HCT116 (cell line): ENCODE measurements at regions not wholly inside any gene's neighbourhood (a gene's known extent, or its start where the extent isn't known, plus 50 kb on each side); places are given as distances from the start of the nearest gene placed in this dataset.

Experiments
- ATAC-seq: fragments of 200-7000 bp; cut with Tn5 transposase; 2 replicates; pipeline ENCODE4 v1.9.1; 2020; ENCODE audit warnings: mild to moderate bottlenecking, moderate library complexity
- BruUV-seq: library from RNA; stranded (reverse); fragments of 400-500 nt; replicated peaks from 2 replicates; lab custom pipeline; 2021; lab: Mats Ljungman, UMichigan
- CTCF ChIA-PET: fragments of 300-600 bp; sonication (Branson Sonifier 250); formaldehyde crosslinking; loops from one replicate; lab custom pipeline; 2021; ENCODE audit warnings: antibody characterized with exemption; lab: Charles Lee
- POLR2A ChIA-PET: fragments of 300-600, 350-600 bp; sonication (Branson Sonifier 250); formaldehyde crosslinking; loops from one replicate; lab custom pipeline; 2021; ENCODE audit warnings: antibody characterized with exemption; lab: Charles Lee
- RAD21 ChIA-PET, 2 experiments: fragments of 300-600 bp; sonication (Branson Sonifier 250); formaldehyde crosslinking; loops; one replicate each; lab custom pipeline; 2023; ENCODE audit warnings: low total read pairs in 2 of 2; ENCODE audit not compliant: uncharacterized antibody in 2 of 2, unreplicated experiment in 2 of 2, low non-redundant PET in 1 of 2; lab: Charles Lee
- DNase-seq: peaks from one replicate; pipeline ENCODE4 v3.0.0-alpha.2; 2010; ENCODE audit warnings: low read depth, low spot score
- H2AFZ ChIP-seq: fragments of 200-600 bp; shearing (Covaris generic), sonication (generic); 2 replicates; pipeline ENCODE4 v1.6.1; 2017; ENCODE audit warnings: low read depth, mixed run types, mixed read lengths, antibody characterized with exemption, low read length; ENCODE audit not compliant: poor library complexity, severe bottlenecking
- H3K27ac ChIP-seq: 2 replicates; pipeline ENCODE4 v1.5.1; 2012; ENCODE audit warnings: low read depth, low read length
- H3K27me3 ChIP-seq: fragments of 200-600 bp; sonication (generic); 2 replicates; pipeline ENCODE4 v1.6.1; 2016; ENCODE audit warnings: mixed run types, low read length, mixed read lengths; ENCODE audit not compliant: insufficient read depth
- H3K36me3 ChIP-seq, 2 experiments: fragments of 200-500 bp in 1 of 2; fragments of 200-600 bp in 1 of 2; sonication (Bioruptor generic) in 1 of 2; sonication (generic) in 1 of 2; 2 replicates each; pipeline versions ENCODE4 v1.5.1 to v1.6.1; 2014 to 2016; ENCODE audit warnings: low read length in 2 of 2, inconsistent platforms in 1 of 2, mixed read lengths in 1 of 2, mixed run types in 1 of 2; ENCODE audit not compliant: insufficient read depth in 2 of 2, control insufficient read depth in 1 of 2
- H3K4me1 ChIP-seq, 2 experiments: fragments of 200-600 bp in 1 of 2; sonication (generic) in 1 of 2; 2 replicates each; pipeline versions ENCODE4 v1.5.1 to v1.6.1; 2012 to 2017; ENCODE audit warnings: low read length in 2 of 2, inconsistent platforms in 1 of 2, mild to moderate bottlenecking in 1 of 2, mixed read lengths in 1 of 2, mixed run types in 1 of 2, moderate library complexity in 1 of 2; ENCODE audit not compliant: insufficient read depth in 2 of 2, control insufficient read depth in 1 of 2
- H3K4me2 ChIP-seq: fragments of 200-600 bp; sonication (generic); 2 replicates; pipeline ENCODE4 v1.6.1; 2017; ENCODE audit warnings: mixed run types, low read length, mixed read lengths
- H3K4me3 ChIP-seq, 2 experiments: fragments of 200-600 bp in 1 of 2; sonication (generic) in 1 of 2; replicated peaks in 1 of 2; 2 replicates each; pipeline ENCODE4 v1.5.1; 2011 to 2016; ENCODE audit warnings: low read length in 2 of 2, control low read depth in 1 of 2, low read depth in 1 of 2, mild to moderate bottlenecking in 1 of 2, mixed read lengths in 1 of 2, mixed run types in 1 of 2
- H3K79me2 ChIP-seq: fragments of 200-600 bp; sonication (generic); 2 replicates; pipeline ENCODE4 v1.6.1; 2017; ENCODE audit warnings: mild to moderate bottlenecking, mixed run types, low read length, moderate library complexity, mixed read lengths; ENCODE audit not compliant: insufficient read depth
- H3K9ac ChIP-seq: fragments of 200-600 bp; sonication (generic); 2 replicates; pipeline ENCODE4 v1.6.1; 2016; ENCODE audit warnings: low read length, mixed read lengths
- H3K9me2 ChIP-seq: fragments of 200-600 bp; sonication (generic), shearing (Covaris generic); 2 replicates; pipeline ENCODE4 v1.6.1; 2017; ENCODE audit warnings: mixed run types, mild to moderate bottlenecking, moderate library complexity; ENCODE audit not compliant: insufficient read depth
- H3K9me3 ChIP-seq, 2 experiments: fragments of 200-500 bp in 1 of 2; fragments of 200-600 bp in 1 of 2; sonication (Bioruptor generic) in 1 of 2; sonication (generic) in 1 of 2; 2 replicates each; pipeline ENCODE4 v1.6.1; 2014 to 2017; ENCODE audit warnings: low read length in 2 of 2, mixed read lengths in 2 of 2, inconsistent platforms in 1 of 2, low read depth in 1 of 2, mild to moderate bottlenecking in 1 of 2, mixed run types in 1 of 2, moderate library complexity in 1 of 2; ENCODE audit not compliant: control insufficient read depth in 1 of 2, insufficient read depth in 1 of 2
- H4K20me1 ChIP-seq: fragments of 200-600 bp; sonication (generic), shearing (Covaris generic); 2 replicates; pipeline ENCODE4 v1.6.1; 2017; ENCODE audit warnings: mixed run types, mild to moderate bottlenecking, moderate library complexity; ENCODE audit not compliant: insufficient read depth
- ATF3 ChIP-seq: IDR thresholded peaks from 2 replicates; pipeline ENCODE4 v1.6.1; 2012
- CBX3 ChIP-seq: IDR thresholded peaks from 2 replicates; pipeline ENCODE4 v1.6.1; 2012; ENCODE audit warnings: low read depth
- CEBPB ChIP-seq: IDR thresholded peaks from 2 replicates; pipeline ENCODE4 v1.6.1; 2012; ENCODE audit warnings: low read depth
- CTCF ChIP-seq, 3 experiments: fragments of 200-600 bp in 1 of 3; sonication (generic) in 1 of 3; IDR thresholded peaks in 2 of 3; conservative IDR thresholded peaks in 1 of 3; 2 replicates each; pipeline ENCODE4 v1.5.1; 2012 to 2017; ENCODE audit warnings: low read depth in 2 of 3, low read length in 2 of 3, antibody characterized with exemption in 1 of 3, borderline replicate concordance in 1 of 3, control low read depth in 1 of 3, mild to moderate bottlenecking in 1 of 3, mixed read lengths in 1 of 3, mixed run types in 1 of 3, moderate library complexity in 1 of 3; ENCODE audit not compliant: insufficient read depth in 1 of 3
- EGR1 ChIP-seq: IDR thresholded peaks from 2 replicates; pipeline ENCODE4 v1.6.1; 2012; ENCODE audit warnings: low read depth
- EZH2phosphoT487 ChIP-seq: fragments of 200-600 bp; IDR thresholded peaks from 2 replicates; pipeline ENCODE4 v1.6.1; 2018; ENCODE audit warnings: antibody characterized with exemption, borderline replicate concordance
- JUND ChIP-seq: IDR thresholded peaks from 2 replicates; pipeline ENCODE4 v1.6.1; 2012
- POLR2A ChIP-seq: IDR thresholded peaks from 2 replicates; pipeline ENCODE4 v1.7.0; 2011; ENCODE audit warnings: borderline replicate concordance; ENCODE audit not compliant: insufficient read depth, insufficient read length; ENCODE audit errors: extremely low read depth
- POLR2AphosphoS5 ChIP-seq: IDR thresholded peaks from 2 replicates; pipeline ENCODE4 v1.6.1; 2011; ENCODE audit warnings: mild to moderate bottlenecking, low read depth, low read length, moderate library complexity
- SIN3A ChIP-seq: IDR thresholded peaks from 2 replicates; pipeline ENCODE4 v1.6.1; 2012; ENCODE audit warnings: low read depth
- SP1 ChIP-seq: IDR thresholded peaks from 2 replicates; pipeline ENCODE4 v1.6.1; 2012; ENCODE audit warnings: low read depth
- SRF ChIP-seq: IDR thresholded peaks from 2 replicates; pipeline ENCODE4 v1.6.1; 2012; ENCODE audit warnings: low read depth
- ZBTB33 ChIP-seq: IDR thresholded peaks from 2 replicates; pipeline ENCODE4 v1.6.1; 2011; ENCODE audit warnings: mild to moderate bottlenecking, low read length, moderate library complexity; ENCODE audit not compliant: insufficient replicate concordance; ENCODE audit errors: extremely low read depth
- ZFX ChIP-seq: fragments of 450-650 bp; IDR thresholded peaks from 2 replicates; pipeline ENCODE4 v1.6.1; 2017
- intact Hi-C: fragments of 100-400 bp; cut with micrococcal nuclease; formaldehyde crosslinking; loops from 2 replicates; pipeline ENCODE4 v1.10.0; 2022
- TF ChIP-seq, protein P1 (sequence below): IDR thresholded peaks from 2 replicates; pipeline ENCODE4 v1.6.1; 2012; ENCODE audit warnings: low read depth

- no TSS peak for BruUV-seq
- Histone ChIP-seq H3K36me3 (no peaks in the 10 kb centered on the region), H3K4me1 (no peaks in the 10 kb centered on the region), H3K9me3 (peaks cover 6 to 37% of the 10 kb centered on the region in 2 experiments; a peak in 2 of 4 replicates), H3K27ac (no peak overlapping the region), H3K9me2 (no peaks in the 10 kb centered on the region), H2AFZ (no peak overlapping the region), H4K20me1 (no peaks in the 10 kb centered on the region), H3K79me2 (no peaks in the 10 kb centered on the region), H3K9ac (no peak overlapping the region), H3K27me3 (no peaks in the 10 kb centered on the region), H3K4me3 (no peak overlapping the region), H3K4me2 (no peak overlapping the region)
- ChIA-PET POLR2A (no interaction called here), CTCF (no interaction called here), RAD21 (no interaction called here)
- no peak for ATAC-seq
- TF ChIP-seq POLR2A (no peak), EZH2phosphoT487 (no peak), SIN3A (no peak), SRF (no peak), EGR1 (no peak), CEBPB (no peak), ZFX (no peak), CBX3 (no peak)
- TF ChIP-seq, protein P1, sequence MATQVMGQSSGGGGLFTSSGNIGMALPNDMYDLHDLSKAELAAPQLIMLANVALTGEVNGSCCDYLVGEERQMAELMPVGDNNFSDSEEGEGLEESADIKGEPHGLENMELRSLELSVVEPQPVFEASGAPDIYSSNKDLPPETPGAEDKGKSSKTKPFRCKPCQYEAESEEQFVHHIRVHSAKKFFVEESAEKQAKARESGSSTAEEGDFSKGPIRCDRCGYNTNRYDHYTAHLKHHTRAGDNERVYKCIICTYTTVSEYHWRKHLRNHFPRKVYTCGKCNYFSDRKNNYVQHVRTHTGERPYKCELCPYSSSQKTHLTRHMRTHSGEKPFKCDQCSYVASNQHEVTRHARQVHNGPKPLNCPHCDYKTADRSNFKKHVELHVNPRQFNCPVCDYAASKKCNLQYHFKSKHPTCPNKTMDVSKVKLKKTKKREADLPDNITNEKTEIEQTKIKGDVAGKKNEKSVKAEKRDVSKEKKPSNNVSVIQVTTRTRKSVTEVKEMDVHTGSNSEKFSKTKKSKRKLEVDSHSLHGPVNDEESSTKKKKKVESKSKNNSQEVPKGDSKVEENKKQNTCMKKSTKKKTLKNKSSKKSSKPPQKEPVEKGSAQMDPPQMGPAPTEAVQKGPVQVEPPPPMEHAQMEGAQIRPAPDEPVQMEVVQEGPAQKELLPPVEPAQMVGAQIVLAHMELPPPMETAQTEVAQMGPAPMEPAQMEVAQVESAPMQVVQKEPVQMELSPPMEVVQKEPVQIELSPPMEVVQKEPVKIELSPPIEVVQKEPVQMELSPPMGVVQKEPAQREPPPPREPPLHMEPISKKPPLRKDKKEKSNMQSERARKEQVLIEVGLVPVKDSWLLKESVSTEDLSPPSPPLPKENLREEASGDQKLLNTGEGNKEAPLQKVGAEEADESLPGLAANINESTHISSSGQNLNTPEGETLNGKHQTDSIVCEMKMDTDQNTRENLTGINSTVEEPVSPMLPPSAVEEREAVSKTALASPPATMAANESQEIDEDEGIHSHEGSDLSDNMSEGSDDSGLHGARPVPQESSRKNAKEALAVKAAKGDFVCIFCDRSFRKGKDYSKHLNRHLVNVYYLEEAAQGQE = no peak
- intact Hi-C loops = no loop called here
- no peak for DNase-seq
Measured at GRCh38 chr20:60800185-60800584, 451.9 kb upstream of the CDH4 start.

- POLR2A ChIA-PET = no interaction called here
- no peaks in the 10 kb centered on the region for H4K20me1 ChIP-seq
- no peak for ATAC-seq
- intact Hi-C loops = no loop called here
- no peaks in the 10 kb centered on the region for H3K36me3 ChIP-seq
- no peaks in the 10 kb centered on the region for H3K4me1 ChIP-seq
- H3K27me3 ChIP-seq = no peaks in the 10 kb centered on the region
- H3K79me2 ChIP-seq = no peaks in the 10 kb centered on the region
- RAD21 ChIA-PET = no interaction called here
- DNase-seq = no peak
- H2AFZ ChIP-seq = no peak overlapping the region
- no peak overlapping the region for H3K4me2 ChIP-seq
- no peak overlapping the region for H3K4me3 ChIP-seq
- peaks cover 2 to 40% of the 10 kb centered on the region in 2 experiments; a peak in 2 of 4 replicates for H3K9me3 ChIP-seq
- H3K9ac ChIP-seq = no peak overlapping the region
- BruUV-seq = no TSS peak
- CTCF ChIA-PET = no interaction called here
- no peaks in the 10 kb centered on the region for H3K9me2 ChIP-seq
- no peak overlapping the region for H3K27ac ChIP-seq
- TF ChIP-seq SIN3A (no peak), ATF3 (no peak), JUND (no peak), ZBTB33 (no peak), SP1 (no peak), CTCF (IDR thresholded peaks at IDR 0.05 in 2 of 3, conservative IDR thresholded peaks at IDR 0.05 in 1 of 3; ENCODE audit: borderline replicate concordance in 1 of 3, insufficient read depth in 1 of 3, low read depth in 2 of 3, low read length in 2 of 3) (no peak), POLR2AphosphoS5 (no peak)
Measured at GRCh38 chr20:60802676-60803075, 449.4 kb upstream of the CDH4 start.
